IgD-negative memory B cell (primary cell): ENCODE measurements at regions not wholly inside any gene's neighbourhood (a gene's known extent, or its start where the extent isn't known, plus 50 kb on each side); places are given as distances from the start of the nearest gene placed in this dataset.

Experiments used
- H3K27ac Mint-ChIP-seq, 3 donors: one replicate each; pipeline ENCODE4 v1.8.0; 2020 to 2022; ENCODE audit warnings: mild to moderate bottlenecking in 3 of 3, mixed read lengths in 3 of 3, moderate library complexity in 1 of 3
- H3K27me3 Mint-ChIP-seq: one replicate; pipeline ENCODE4 v1.8.0; 2021; ENCODE audit warnings: mixed read lengths
- H3K36me3 Mint-ChIP-seq: one replicate; pipeline ENCODE4 v1.8.0; 2020; ENCODE audit warnings: mild to moderate bottlenecking, mixed read lengths
- H3K4me1 Mint-ChIP-seq, 3 donors: one replicate each; pipeline ENCODE4 v1.8.0; 2020 to 2022; ENCODE audit warnings: mixed read lengths in 3 of 3, mild to moderate bottlenecking in 1 of 3
- H3K4me3 Mint-ChIP-seq, 4 donors: one replicate each; pipeline ENCODE4 v1.8.0; 2020 to 2022; ENCODE audit warnings: mild to moderate bottlenecking in 4 of 4, mixed read lengths in 4 of 4, moderate library complexity in 3 of 4
- H3K9me3 Mint-ChIP-seq, 3 donors: one replicate each; pipeline ENCODE4 v1.8.0; 2020 to 2021; ENCODE audit warnings: mixed read lengths in 3 of 3, mild to moderate bottlenecking in 1 of 3

- Mint-ChIP-seq H3K4me1 (peaks cover 0 to 3% (median 0%) of the 10 kb centered on the region in 3 donors), H3K36me3 (no peaks in the 10 kb centered on the region), H3K9me3 (no peaks in the 10 kb centered on the region), H3K27me3 (no peaks in the 10 kb centered on the region), H3K4me3 (no peak overlapping the region), H3K27ac (no peak overlapping the region)
Measured at GRCh38 chr5:89601880-89602279, 718.9 kb upstream of the MEF2C start.

GRCh38 chr5:89597878-89598277 lies 714.9 kb upstream of the MEF2C start:
- Mint-ChIP-seq H3K4me3 (no peak overlapping the region), H3K36me3 (no peaks in the 10 kb centered on the region), H3K27ac (no peak overlapping the region), H3K27me3 (peaks cover 1% of the 10 kb centered on the region), H3K4me1 (peaks cover 3 to 5% (median 4%) of the 10 kb centered on the region in 3 donors), H3K9me3 (no peaks in the 10 kb centered on the region)

GRCh38 chr5:89596821-89597220 lies 713.8 kb upstream of the MEF2C start:
- Mint-ChIP-seq H3K4me3 (no peak overlapping the region), H3K9me3 (peaks cover 0 to 2% (median 0%) of the 10 kb centered on the region in 3 donors), H3K27ac (no peak overlapping the region), H3K27me3 (peaks cover 1% of the 10 kb centered on the region), H3K36me3 (no peaks in the 10 kb centered on the region), H3K4me1 (peaks cover 3 to 5% (median 4%) of the 10 kb centered on the region in 3 donors)

- H3K4me1 Mint-ChIP-seq = peaks cover 3 to 5% (median 4%) of the 10 kb centered on the region in 3 donors
- H3K27me3 Mint-ChIP-seq = peaks cover 1% of the 10 kb centered on the region
- peaks cover 4% of the 10 kb centered on the region for H3K36me3 Mint-ChIP-seq
- no peak overlapping the region for H3K27ac Mint-ChIP-seq
- no peak overlapping the region for H3K4me3 Mint-ChIP-seq
- peaks cover 0 to 6% (median 0%) of the 10 kb centered on the region in 3 donors for H3K9me3 Mint-ChIP-seq
Measured at GRCh38 chr5:89595056-89595455, 712.1 kb upstream of the MEF2C start.

- Mint-ChIP-seq H3K9me3 (peaks cover 3 to 7% (median 5%) of the 10 kb centered on the region in 3 donors), H3K4me3 (no peak overlapping the region), H3K27me3 (no peaks in the 10 kb centered on the region), H3K27ac (no peak overlapping the region), H3K4me1 (peaks cover 5 to 7% (median 6%) of the 10 kb centered on the region in 3 donors), H3K36me3 (peaks cover 1% of the 10 kb centered on the region)
Measured at GRCh38 chr5:89584339-89584956, 701.5 kb upstream of the MEF2C start.

GRCh38 chr5:89583534-89583933 lies 700.5 kb upstream of the MEF2C start:
- Mint-ChIP-seq H3K4me1 (peaks cover 4 to 7% (median 5%) of the 10 kb centered on the region in 3 donors), H3K9me3 (peaks cover 3 to 7% (median 5%) of the 10 kb centered on the region in 3 donors), H3K27me3 (no peaks in the 10 kb centered on the region), H3K36me3 (peaks cover 1% of the 10 kb centered on the region), H3K27ac (no peak overlapping the region), H3K4me3 (no peak overlapping the region)

GRCh38 chr5:89582768-89583339 lies 699.9 kb upstream of the MEF2C start:
- Mint-ChIP-seq H3K9me3 (peaks cover 3 to 7% (median 5%) of the 10 kb centered on the region in 3 donors), H3K36me3 (peaks cover 1% of the 10 kb centered on the region), H3K27me3 (no peaks in the 10 kb centered on the region), H3K4me3 (no peak overlapping the region), H3K27ac (no peak overlapping the region), H3K4me1 (peaks cover 4 to 7% (median 5%) of the 10 kb centered on the region in 3 donors)

- peak overlapping the region in 1 of 4 donors; percentile 2 for H3K4me3 Mint-ChIP-seq
- H3K36me3 Mint-ChIP-seq = peaks cover 1% of the 10 kb centered on the region
- peak overlapping the region in 1 of 3 donors; percentile 2 for H3K27ac Mint-ChIP-seq
- peaks cover 4 to 7% (median 5%) of the 10 kb centered on the region in 3 donors for H3K4me1 Mint-ChIP-seq
- H3K27me3 Mint-ChIP-seq = no peaks in the 10 kb centered on the region
- peaks cover 3 to 7% (median 5%) of the 10 kb centered on the region in 3 donors for H3K9me3 Mint-ChIP-seq
Measured at GRCh38 chr5:89580976-89581375, 698.0 kb upstream of the MEF2C start.

- Mint-ChIP-seq H3K4me1 (no peaks in the 10 kb centered on the region), H3K27me3 (no peaks in the 10 kb centered on the region), H3K4me3 (no peak overlapping the region), H3K36me3 (no peaks in the 10 kb centered on the region), H3K27ac (no peak overlapping the region), H3K9me3 (no peaks in the 10 kb centered on the region)
Measured at GRCh38 chr5:89575319-89575718, 692.3 kb upstream of the MEF2C start.

- no peaks in the 10 kb centered on the region for H3K27me3 Mint-ChIP-seq
- H3K4me3 Mint-ChIP-seq = no peak overlapping the region
- no peak overlapping the region for H3K27ac Mint-ChIP-seq
- H3K9me3 Mint-ChIP-seq = no peaks in the 10 kb centered on the region
- H3K4me1 Mint-ChIP-seq = no peaks in the 10 kb centered on the region
- no peaks in the 10 kb centered on the region for H3K36me3 Mint-ChIP-seq
Measured at GRCh38 chr5:89573345-89573744, 690.4 kb upstream of the MEF2C start.

- no peaks in the 10 kb centered on the region for H3K36me3 Mint-ChIP-seq
- H3K4me3 Mint-ChIP-seq = no peak overlapping the region
- no peaks in the 10 kb centered on the region for H3K9me3 Mint-ChIP-seq
- no peaks in the 10 kb centered on the region for H3K4me1 Mint-ChIP-seq
- no peak overlapping the region for H3K27ac Mint-ChIP-seq
- no peaks in the 10 kb centered on the region for H3K27me3 Mint-ChIP-seq
Measured at GRCh38 chr5:89572696-89573095, 689.7 kb upstream of the MEF2C start.

GRCh38 chr5:89570557-89570956 lies 687.6 kb upstream of the MEF2C start:
- Mint-ChIP-seq H3K27ac (no peak overlapping the region), H3K4me1 (no peaks in the 10 kb centered on the region), H3K27me3 (no peaks in the 10 kb centered on the region), H3K36me3 (no peaks in the 10 kb centered on the region), H3K9me3 (peaks cover 0 to 2% (median 0%) of the 10 kb centered on the region in 3 donors), H3K4me3 (no peak overlapping the region)

- no peaks in the 10 kb centered on the region for H3K36me3 Mint-ChIP-seq
- H3K4me3 Mint-ChIP-seq = no peak overlapping the region
- no peaks in the 10 kb centered on the region for H3K4me1 Mint-ChIP-seq
- no peaks in the 10 kb centered on the region for H3K27me3 Mint-ChIP-seq
- H3K9me3 Mint-ChIP-seq = peaks cover 0 to 2% (median 0%) of the 10 kb centered on the region in 3 donors
- H3K27ac Mint-ChIP-seq = no peak overlapping the region
Measured at GRCh38 chr5:89566340-89566739, 683.4 kb upstream of the MEF2C start.

GRCh38 chr5:89560696-89561095 lies 677.7 kb upstream of the MEF2C start:
- Mint-ChIP-seq H3K27ac (no peak overlapping the region), H3K4me3 (no peak overlapping the region), H3K36me3 (no peaks in the 10 kb centered on the region), H3K4me1 (no peaks in the 10 kb centered on the region), H3K9me3 (no peaks in the 10 kb centered on the region), H3K27me3 (no peaks in the 10 kb centered on the region)

GRCh38 chr5:89556215-89556913 lies 673.4 kb upstream of the MEF2C start:
- H3K9me3 Mint-ChIP-seq = no peaks in the 10 kb centered on the region
- H3K27ac Mint-ChIP-seq = no peak overlapping the region
- no peaks in the 10 kb centered on the region for H3K36me3 Mint-ChIP-seq
- H3K4me3 Mint-ChIP-seq = no peak overlapping the region
- no peaks in the 10 kb centered on the region for H3K4me1 Mint-ChIP-seq
- no peaks in the 10 kb centered on the region for H3K27me3 Mint-ChIP-seq
